ENCODE measurements at regions not wholly inside any gene's neighbourhood (a gene's known extent, or its start where the extent isn't known, plus 50 kb on each side); places are given as distances from the start of the nearest gene placed in this dataset.

DNA sequence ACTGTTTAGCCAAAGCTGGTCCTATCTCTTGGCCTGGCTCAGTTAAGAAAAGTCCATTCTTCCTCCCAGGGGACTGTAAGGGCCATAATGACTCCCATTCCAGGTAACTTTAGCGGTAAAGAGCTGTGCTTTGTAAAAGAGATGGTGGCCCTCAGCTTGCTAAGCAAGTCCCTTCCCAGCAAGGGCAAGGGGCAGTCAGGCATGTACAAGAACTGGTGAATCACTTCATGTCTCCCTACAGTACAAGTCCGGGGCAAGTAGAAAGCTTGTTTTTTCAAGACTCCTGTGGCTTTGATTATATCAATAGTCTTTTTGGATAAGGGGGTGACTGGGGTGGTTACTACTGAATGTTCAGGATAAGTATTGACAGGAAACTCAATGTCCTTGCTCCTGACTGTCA is 88.9 kb downstream of the SLC25A15 start:
- Mint-ChIP-seq H3K4me3 (no peak overlapping the region), H3K4me1 (ENCODE audit: low read depth) (peaks cover 13% of the 10 kb centered on the region), H3K36me3 (ENCODE audit: low read depth) (peaks cover 88% of the 10 kb centered on the region), H3K27ac (no peak overlapping the region), H3K9me3 (peaks cover 58% of the 10 kb centered on the region), H3K27me3 (no peaks in the 10 kb centered on the region)
- DNase-seq (no peak), ATAC-seq (no peak)
- TF ChIP-seq, protein P1, sequence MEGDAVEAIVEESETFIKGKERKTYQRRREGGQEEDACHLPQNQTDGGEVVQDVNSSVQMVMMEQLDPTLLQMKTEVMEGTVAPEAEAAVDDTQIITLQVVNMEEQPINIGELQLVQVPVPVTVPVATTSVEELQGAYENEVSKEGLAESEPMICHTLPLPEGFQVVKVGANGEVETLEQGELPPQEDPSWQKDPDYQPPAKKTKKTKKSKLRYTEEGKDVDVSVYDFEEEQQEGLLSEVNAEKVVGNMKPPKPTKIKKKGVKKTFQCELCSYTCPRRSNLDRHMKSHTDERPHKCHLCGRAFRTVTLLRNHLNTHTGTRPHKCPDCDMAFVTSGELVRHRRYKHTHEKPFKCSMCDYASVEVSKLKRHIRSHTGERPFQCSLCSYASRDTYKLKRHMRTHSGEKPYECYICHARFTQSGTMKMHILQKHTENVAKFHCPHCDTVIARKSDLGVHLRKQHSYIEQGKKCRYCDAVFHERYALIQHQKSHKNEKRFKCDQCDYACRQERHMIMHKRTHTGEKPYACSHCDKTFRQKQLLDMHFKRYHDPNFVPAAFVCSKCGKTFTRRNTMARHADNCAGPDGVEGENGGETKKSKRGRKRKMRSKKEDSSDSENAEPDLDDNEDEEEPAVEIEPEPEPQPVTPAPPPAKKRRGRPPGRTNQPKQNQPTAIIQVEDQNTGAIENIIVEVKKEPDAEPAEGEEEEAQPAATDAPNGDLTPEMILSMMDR (IDR thresholded peaks at IDR 0.05): no peak
- ChIA-PET CTCF (no interaction called here), POLR2A (no interaction called here)
- intact Hi-C loops (cut with micrococcal nuclease): no loop called here

DNA sequence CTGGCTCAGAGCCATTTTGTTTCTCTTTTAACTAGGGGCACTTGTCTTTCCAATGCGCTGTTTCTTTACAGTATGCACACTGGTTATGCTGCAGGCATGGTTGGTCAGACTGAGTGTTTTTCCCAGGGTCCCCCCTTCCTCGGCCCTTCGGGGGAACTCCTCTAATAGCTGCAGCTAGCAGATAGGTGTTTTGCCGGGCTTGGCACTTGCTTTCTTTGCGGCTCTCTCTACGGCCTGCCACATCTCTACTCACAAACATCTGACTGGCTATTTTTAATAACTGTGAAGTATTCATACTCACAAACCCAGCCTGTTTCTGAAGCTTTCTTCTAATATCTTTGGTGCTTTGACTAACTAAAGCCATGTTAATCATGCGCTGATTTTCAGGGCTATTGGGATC is 89.4 kb downstream of the SLC25A15 start:
- H3K9me3 Mint-ChIP-seq: peaks cover 56% of the 10 kb centered on the region
- ATAC-seq (no peak), DNase-seq (no peak)
- no peak overlapping the region for H3K27ac Mint-ChIP-seq
- H3K27me3 Mint-ChIP-seq: no peaks in the 10 kb centered on the region
- ChIA-PET CTCF (no interaction called here), POLR2A (interaction anchor here (0.7 kb wide), 1 partner anchor 17 kb away, joined by 3 read pairs; no protein-coding TSS in a partner anchor)
- intact Hi-C loops (cut with micrococcal nuclease): no loop called here
- H3K4me1 Mint-ChIP-seq (ENCODE audit: low read depth): peaks cover 14% of the 10 kb centered on the region
- H3K4me3 Mint-ChIP-seq: no peak overlapping the region
- H3K36me3 Mint-ChIP-seq (ENCODE audit: low read depth): peaks cover 83% of the 10 kb centered on the region
- TF ChIP-seq, protein P1 (IDR thresholded peaks at IDR 0.05): no peak
